ENCODE measurements at regions not wholly inside any gene's neighbourhood (a gene's known extent, or its start where the extent isn't known, plus 50 kb on each side); places are given as distances from the start of the nearest gene placed in this dataset.

DNA sequence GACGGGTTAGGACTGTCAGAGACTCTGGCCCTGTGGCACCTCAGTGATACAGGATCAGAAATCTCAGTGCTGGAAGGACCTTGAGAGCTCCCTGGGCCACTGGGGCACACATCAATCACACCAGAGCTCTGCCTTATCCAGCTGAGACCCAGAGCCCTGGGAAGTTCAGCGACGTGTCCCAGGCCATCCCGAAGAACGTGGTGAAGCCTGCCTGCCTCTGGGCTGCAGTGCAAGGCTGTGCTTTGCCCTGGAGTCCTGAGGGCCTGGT, 79.8 kb upstream of the MGMT start:
- TF ChIP-seq, protein P1, sequence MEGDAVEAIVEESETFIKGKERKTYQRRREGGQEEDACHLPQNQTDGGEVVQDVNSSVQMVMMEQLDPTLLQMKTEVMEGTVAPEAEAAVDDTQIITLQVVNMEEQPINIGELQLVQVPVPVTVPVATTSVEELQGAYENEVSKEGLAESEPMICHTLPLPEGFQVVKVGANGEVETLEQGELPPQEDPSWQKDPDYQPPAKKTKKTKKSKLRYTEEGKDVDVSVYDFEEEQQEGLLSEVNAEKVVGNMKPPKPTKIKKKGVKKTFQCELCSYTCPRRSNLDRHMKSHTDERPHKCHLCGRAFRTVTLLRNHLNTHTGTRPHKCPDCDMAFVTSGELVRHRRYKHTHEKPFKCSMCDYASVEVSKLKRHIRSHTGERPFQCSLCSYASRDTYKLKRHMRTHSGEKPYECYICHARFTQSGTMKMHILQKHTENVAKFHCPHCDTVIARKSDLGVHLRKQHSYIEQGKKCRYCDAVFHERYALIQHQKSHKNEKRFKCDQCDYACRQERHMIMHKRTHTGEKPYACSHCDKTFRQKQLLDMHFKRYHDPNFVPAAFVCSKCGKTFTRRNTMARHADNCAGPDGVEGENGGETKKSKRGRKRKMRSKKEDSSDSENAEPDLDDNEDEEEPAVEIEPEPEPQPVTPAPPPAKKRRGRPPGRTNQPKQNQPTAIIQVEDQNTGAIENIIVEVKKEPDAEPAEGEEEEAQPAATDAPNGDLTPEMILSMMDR (IDR thresholded peaks at IDR 0.05) = no peak
- no peak for TF ChIP-seq POLR2A (IDR thresholded peaks at IDR 0.05)
